NOMO-1 treated with DMSO at 0.1 percent for 48 hours (cell line): ENCODE measurements at regions not wholly inside any gene's neighbourhood (a gene's known extent, or its start where the extent isn't known, plus 50 kb on each side); places are given as distances from the start of the nearest gene placed in this dataset.

Experiments
- DNase-seq: peaks from one replicate; lab custom pipeline; 2025; ENCODE audit not compliant: unreplicated experiment; lab: John Stamatoyannopoulos, UW

DNA sequence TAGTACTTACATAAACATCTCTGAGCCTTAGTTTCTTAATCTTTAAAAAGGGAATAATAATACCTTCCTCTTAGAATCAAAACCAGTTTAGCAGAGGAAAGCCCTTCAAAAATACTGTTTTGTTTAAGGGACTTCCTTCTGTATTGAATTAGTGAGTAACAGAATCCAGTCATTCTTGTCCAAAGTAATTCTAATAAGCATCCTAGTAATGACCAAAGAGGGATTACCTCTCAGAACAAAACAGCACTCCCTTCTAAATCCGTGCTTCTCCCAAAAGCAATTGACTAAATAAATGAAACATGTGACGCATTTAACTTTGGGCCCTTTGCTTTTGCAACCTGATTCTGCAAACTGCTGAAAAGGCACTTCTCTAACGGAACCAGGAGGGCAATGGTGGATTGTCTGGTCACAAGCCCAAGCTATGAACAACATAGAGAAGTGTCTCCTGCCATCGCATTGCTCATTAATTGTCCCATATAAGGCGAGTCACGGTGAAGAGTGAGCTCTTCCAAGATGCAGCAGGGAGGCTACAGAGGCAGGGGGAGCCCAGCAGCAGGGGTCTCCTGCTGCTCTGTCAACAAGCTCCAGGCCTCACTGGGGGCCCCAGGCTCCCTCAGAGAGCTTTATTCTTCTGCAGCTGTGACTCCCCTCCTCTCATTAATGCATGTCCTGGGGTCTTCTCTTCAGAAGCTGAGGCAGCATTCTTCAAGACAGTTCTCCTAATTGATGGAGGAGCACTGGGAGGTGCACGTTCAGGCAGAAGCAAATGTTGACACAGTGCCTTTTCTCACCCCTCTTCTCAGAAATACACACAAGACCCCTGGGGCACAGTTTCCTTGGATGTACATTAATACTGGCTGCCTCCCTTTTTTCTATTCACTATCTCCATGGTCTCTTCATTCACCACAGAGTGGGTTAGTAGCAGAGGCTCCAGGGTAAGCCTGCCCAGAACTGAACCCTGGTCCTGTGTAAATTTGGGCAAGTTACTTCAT lies 419.6 kb upstream of the RASGEF1B start:
- no peak for DNase-seq

DNA sequence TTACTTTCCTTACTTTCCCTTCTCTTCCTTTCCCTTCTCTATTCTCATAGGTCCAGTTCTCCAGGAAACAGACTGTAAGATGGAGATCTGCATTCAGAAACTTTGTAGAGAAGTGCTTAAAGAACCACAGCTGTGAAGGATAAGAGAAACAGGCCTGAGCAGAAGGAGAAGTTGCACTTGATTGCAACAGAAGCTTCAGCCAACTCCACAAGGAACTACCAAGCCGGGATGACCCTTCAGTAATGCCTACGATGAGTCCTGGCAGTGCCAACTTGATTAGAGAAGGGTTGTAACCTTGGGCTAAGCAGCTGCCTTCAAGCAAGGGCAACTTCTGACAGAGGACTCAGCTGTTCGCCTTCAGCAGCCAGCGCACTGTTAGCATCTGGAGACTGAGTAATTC lies 413.3 kb upstream of the RASGEF1B start:
- no peak for DNase-seq

GRCh38 chr4:81883530-81884450 lies 412.1 kb upstream of the RASGEF1B start:
- no peak for DNase-seq

DNA sequence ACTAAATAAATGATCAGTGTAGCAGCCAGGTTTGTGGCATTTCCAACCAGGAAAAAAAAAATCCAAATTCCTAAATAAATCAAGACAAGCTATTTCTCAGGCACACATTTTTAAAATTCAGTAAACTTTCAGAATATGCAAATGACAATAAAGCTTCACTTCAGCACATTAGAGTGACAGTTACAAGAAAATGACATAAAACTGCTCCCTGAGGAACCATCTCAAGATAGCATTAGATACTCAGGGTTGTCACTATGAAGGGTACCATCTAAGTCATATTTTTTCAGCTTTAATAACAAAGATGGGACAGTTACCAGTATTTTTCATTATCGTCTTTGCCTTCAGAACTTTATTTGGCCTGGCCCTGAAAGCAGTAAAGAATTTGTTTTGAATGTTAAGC lies 411.3 kb upstream of the RASGEF1B start:
- no peak for DNase-seq

- DNase-seq: no peak
Measured at GRCh38 chr4:81881855-81882621, 410.3 kb upstream of the RASGEF1B start.

- no peak for DNase-seq
Measured at GRCh38 chr4:81876106-81876505, 404.4 kb upstream of the RASGEF1B start.

DNA sequence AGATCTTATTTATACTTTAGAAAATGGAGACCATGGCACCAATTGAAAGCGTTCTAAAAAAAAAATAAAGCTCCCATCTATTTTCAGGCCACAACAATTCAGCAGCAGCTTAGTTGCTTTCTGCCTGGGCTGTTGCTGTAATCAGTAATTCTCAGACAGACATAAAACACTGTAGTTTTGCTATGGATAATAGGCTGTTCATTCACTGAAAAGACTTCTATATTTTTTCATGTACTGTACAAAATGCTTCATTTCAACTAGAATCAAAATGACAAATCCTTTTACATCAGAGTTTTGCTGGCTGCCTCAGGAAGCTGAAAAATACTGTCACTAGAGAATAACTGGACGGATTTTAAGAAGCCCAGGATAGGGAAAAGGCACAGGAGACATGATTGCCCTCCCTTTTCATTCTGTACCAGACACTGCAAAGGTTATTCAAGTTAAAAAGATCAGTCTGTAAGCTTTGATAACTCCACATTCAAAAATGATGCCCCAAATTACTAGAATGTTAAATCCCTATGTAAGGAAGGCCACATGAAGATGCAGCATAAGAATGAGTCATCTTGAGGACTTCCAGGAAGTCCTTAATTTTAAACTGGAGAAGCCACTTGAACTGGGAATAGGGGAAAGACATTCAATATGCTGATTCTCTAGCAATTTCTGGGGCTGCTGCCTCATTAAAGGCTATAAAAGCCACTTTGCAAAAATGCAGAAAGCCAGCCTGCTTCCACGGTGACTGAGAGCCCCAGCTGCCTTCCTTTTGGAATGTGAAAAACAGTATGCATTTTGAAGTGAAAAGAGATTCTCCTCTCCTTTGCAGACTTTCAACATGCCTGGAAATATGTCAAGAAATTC lies 403.2 kb upstream of the RASGEF1B start:
- DNase-seq: no peak

DNA sequence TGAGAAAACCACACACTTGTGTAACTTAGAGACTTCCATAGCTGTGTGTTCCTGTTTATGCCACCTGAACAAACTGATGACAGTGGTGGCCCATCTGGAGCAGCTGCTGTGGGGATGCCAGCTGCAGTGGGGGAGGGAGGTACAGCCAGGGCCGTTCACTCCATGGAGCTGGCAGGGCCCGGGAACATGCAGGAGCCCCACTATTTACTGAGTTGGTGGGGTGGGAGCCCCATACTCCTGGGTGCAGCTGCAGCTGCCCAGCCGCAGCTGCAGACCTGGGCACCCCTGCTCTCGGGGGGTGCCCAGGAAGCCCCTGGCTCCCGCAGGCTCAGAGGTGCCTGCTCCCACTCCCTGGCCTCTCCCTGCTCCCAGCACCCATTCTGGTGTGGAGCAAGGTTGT lies 398.6 kb upstream of the RASGEF1B start:
- no peak for DNase-seq

DNA sequence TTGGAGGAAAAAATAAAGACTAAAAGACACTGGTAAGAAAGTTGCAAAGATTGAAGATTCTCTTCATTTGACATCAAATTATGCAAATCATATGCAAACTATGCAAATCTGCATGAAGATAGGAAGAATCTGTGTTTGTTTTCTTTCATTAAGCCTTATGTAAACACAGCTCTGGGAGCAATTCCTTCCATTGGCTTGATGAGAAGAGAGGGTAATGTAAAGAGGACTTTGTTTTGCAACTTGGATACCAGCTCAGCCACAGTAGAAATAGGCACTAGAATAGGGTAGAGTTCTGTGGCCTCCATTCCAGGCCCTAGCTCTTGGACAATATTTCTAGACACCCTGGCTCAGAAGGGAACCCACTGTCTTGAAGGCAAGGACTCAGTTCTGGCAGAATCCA lies 388.4 kb upstream of the RASGEF1B start:
- no peak for DNase-seq

DNA sequence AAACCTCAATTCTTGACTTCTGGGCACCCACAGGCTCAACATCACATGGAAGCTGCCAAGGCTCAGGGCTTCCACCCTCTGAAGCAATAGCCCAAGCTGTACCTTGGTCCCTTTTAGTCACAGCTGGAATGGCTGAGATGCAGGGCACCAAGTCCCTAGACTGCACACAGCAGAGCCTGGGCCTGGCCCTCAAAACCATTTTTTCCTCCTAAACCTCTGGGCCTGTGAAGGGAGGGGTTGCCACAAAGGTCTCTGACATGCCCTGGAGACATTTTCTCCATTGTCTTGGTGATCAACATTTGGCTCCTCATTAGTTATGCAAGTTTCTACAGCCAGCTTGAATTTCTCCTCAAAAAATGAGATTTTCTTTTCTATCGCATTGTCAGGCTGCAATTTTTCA lies 382.7 kb upstream of the RASGEF1B start:
- no peak for DNase-seq

DNA sequence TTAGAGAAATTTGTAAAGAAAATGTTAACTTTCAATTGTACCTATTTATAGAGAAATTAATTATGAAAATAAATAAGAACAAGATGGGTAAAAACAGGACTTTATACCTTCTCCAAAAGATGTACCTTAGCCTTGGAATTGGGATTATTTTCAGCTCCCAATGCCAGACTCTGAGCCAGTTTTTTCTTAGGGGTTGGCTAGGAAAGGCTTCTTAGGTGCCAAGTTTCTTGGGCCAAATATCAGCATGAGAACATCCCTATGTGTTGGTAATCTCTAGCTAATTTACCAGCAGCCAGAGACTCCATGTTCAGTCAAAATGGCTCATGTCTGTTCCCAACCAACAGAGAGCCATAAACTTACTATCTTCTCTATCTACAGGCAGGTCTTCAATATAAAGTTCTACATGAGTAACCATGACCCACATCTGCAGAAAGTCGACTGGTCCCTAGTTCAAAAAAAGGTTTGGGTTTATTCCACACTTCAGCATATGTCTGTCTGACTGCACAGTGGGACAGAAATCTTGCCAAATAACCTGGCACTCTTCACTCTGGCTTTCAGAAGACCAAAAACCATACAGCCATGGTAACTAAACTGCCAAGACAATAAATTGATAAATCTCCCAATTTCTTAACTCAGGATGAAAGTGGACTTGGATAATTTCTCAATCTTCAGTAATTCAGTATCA lies 380.5 kb upstream of the RASGEF1B start:
- no peak for DNase-seq

- DNase-seq: no peak
Measured at GRCh38 chr4:81850701-81851100, 379.0 kb upstream of the RASGEF1B start.

- DNase-seq: no peak
Measured at GRCh38 chr4:81845761-81846160, 374.1 kb upstream of the RASGEF1B start.

- no peak for DNase-seq
Measured at GRCh38 chr4:81845273-81845672, 373.6 kb upstream of the RASGEF1B start.

- DNase-seq: peak; percentile 62
Measured at GRCh38 chr4:81844717-81845116, 373.0 kb upstream of the RASGEF1B start.

DNA sequence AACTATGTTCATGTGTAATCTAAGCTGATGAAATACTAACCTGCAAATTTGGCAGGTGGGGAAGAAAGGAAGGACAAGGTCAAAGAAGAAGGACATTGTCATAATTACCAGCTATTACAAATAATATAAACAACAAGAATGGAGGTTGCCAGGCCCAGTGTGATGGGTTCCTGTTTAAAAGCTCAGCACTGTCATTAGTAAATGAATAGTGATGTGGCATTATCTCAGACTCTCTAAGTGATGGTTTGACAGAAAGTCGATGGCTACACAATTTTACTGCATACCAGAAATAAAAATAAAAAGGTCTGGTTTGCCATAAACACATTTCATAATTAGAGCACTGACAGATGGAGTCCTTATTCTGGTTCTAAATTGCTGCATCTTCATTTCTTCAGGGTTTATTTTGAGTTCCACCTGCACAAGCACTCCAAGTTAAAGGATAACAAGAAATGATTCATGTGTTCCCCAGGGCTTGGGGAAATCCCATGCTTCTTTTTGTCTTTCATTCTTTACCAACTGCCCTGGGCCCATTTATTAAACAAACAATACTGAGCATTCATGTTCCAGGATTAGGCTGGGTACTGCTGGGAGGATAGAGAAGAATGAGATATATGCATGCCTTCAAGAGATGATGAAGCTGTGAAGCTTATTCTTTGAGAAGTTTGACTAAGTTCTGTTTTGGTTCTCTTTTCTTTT lies 367.8 kb upstream of the RASGEF1B start:
- no peak for DNase-seq

- no peak for DNase-seq
Measured at GRCh38 chr4:81838586-81838985, 366.9 kb upstream of the RASGEF1B start.

GRCh38 chr4:81836716-81837115 lies 365.0 kb upstream of the RASGEF1B start:
- DNase-seq: no peak

- DNase-seq: no peak
Measured at GRCh38 chr4:81833576-81833975, 361.9 kb upstream of the RASGEF1B start.
